ENCODE measurements at regions not wholly inside any gene's neighbourhood (a gene's known extent, or its start where the extent isn't known, plus 50 kb on each side); places are given as distances from the start of the nearest gene placed in this dataset.

DNA sequence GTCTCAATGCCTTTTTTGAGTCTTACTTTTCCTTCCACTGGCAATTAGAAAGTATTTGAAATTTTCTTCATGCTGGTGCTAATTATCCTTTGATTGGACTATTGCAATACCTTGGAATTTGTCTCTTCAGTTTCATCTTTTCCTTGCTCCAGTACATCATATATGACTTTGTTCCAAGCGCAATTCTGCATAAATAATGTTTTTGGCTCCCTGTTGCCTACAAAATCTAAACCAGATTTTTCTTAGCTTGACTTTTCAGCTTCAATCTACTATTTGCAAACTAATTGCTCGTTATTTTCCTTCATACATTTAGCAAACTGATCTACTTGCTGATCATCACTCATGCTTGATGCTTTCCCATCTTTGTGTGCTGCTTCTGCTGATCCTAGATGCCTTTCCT is 230.8 kb upstream of the GPR149 start:
- Histone ChIP-seq H3K9me3 (no peaks in the 10 kb centered on the region), H3K27me3 (no peaks in the 10 kb centered on the region), H3K4me3 (no peak overlapping the region), H3K27ac (no peak overlapping the region), H3K36me3 (ENCODE audit: low read depth, missing control alignments) (no peaks in the 10 kb centered on the region), H3K4me1 (no peaks in the 10 kb centered on the region)
- DNase-seq = no peak
- intact Hi-C loops (cut with DNase I; ENCODE audit: low total_unique reads) = no loop called here
- TF ChIP-seq POLR2A (IDR thresholded peaks at IDR 0.05) = no peak
- 61 to 63% methylated on average over 2 of the region's 2 CpGs for WGBS, 2 donors

DNA sequence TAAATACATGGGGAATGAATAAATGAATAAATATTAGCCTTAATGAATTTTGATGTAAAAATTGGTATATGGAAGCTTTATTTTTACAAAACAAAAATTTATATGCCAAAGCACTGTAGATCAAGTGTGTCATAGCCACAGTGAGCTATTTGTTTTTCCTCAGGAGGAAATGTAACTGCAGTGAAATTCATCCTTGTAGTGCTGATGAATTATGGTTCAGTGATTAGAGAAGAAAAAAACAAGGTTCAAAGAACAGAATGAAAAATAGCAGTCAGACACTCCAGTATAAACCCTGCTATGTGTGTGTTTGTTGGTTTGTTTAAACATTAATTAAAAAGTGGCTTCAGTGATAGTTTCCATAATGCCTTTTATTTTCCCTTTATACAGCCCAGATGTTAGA is 228.0 kb upstream of the GPR149 start:
- Histone ChIP-seq H3K9me3 (no peaks in the 10 kb centered on the region), H3K4me1 (no peaks in the 10 kb centered on the region), H3K27ac (no peak overlapping the region), H3K4me3 (no peak overlapping the region), H3K27me3 (no peaks in the 10 kb centered on the region), H3K36me3 (ENCODE audit: low read depth, missing control alignments) (no peaks in the 10 kb centered on the region)
- no peak for DNase-seq
- TF ChIP-seq POLR2A (IDR thresholded peaks at IDR 0.05) = no peak
- TF ChIP-seq, protein P1, sequence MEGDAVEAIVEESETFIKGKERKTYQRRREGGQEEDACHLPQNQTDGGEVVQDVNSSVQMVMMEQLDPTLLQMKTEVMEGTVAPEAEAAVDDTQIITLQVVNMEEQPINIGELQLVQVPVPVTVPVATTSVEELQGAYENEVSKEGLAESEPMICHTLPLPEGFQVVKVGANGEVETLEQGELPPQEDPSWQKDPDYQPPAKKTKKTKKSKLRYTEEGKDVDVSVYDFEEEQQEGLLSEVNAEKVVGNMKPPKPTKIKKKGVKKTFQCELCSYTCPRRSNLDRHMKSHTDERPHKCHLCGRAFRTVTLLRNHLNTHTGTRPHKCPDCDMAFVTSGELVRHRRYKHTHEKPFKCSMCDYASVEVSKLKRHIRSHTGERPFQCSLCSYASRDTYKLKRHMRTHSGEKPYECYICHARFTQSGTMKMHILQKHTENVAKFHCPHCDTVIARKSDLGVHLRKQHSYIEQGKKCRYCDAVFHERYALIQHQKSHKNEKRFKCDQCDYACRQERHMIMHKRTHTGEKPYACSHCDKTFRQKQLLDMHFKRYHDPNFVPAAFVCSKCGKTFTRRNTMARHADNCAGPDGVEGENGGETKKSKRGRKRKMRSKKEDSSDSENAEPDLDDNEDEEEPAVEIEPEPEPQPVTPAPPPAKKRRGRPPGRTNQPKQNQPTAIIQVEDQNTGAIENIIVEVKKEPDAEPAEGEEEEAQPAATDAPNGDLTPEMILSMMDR (IDR thresholded peaks at IDR 0.05) = no peak
- intact Hi-C loops (cut with DNase I; ENCODE audit: low total_unique reads) = no loop called here

DNA sequence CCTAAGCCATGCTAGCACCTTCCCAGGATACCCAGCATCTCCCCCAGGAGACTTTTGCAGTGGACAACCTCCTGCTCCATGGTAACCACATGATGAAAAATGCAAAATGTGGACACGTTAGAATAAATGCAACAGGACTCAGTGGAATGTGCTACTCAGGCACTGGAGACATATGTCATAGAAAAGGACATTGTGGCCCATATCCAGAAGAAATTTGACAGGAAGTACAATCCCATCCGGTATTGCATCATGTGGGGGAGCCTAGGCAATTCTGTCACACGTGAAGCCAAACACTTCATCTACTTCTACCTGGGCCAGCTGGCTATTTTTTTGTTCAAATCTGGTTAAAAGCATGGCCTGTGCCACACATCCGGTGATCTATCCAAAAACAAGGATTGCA is 227.2 kb upstream of the GPR149 start:
- Histone ChIP-seq H3K27ac (no peak overlapping the region), H3K4me1 (no peaks in the 10 kb centered on the region), H3K27me3 (no peaks in the 10 kb centered on the region), H3K9me3 (no peaks in the 10 kb centered on the region), H3K36me3 (ENCODE audit: low read depth, missing control alignments) (no peaks in the 10 kb centered on the region), H3K4me3 (no peak overlapping the region)
- no peak for DNase-seq
- no peak for TF ChIP-seq POLR2A (IDR thresholded peaks at IDR 0.05)
- TF ChIP-seq, protein P1 (IDR thresholded peaks at IDR 0.05) = no peak
- 48 to 59% methylated on average over 4 of the region's 4 CpGs for WGBS, 2 donors
- intact Hi-C loops (cut with DNase I; ENCODE audit: low total_unique reads) = no loop called here

DNA sequence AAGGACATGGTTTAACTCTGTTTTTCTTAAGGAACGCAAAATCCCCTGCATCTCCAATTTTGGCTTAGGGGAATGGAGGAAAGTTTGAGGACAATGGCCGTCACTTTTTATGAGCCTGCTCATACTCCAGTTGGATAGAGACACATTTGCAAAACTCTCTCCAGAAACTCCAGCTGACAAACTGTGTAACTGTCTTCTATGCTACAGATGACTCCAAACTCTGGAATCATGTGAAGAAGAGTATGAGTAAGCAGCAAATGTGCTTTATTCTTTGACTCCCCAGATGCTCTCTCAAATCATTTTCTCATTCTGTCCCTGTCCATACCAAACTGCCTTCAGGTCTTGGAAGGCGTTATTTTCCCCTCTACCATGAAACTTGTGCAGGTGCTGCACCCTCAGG is 226.5 kb upstream of the GPR149 start:
- DNase-seq = no peak
- Histone ChIP-seq H3K9me3 (no peaks in the 10 kb centered on the region), H3K4me1 (no peaks in the 10 kb centered on the region), H3K36me3 (ENCODE audit: low read depth, missing control alignments) (no peaks in the 10 kb centered on the region), H3K4me3 (no peak overlapping the region), H3K27ac (no peak overlapping the region), H3K27me3 (no peaks in the 10 kb centered on the region)
- 81 to 91% methylated on average over 3 of the region's 3 CpGs for WGBS, 2 donors
- TF ChIP-seq POLR2A (IDR thresholded peaks at IDR 0.05) = no peak
- TF ChIP-seq, protein P1 (IDR thresholded peaks at IDR 0.05) = no peak
- intact Hi-C loops (cut with DNase I; ENCODE audit: low total_unique reads) = no loop called here

DNA sequence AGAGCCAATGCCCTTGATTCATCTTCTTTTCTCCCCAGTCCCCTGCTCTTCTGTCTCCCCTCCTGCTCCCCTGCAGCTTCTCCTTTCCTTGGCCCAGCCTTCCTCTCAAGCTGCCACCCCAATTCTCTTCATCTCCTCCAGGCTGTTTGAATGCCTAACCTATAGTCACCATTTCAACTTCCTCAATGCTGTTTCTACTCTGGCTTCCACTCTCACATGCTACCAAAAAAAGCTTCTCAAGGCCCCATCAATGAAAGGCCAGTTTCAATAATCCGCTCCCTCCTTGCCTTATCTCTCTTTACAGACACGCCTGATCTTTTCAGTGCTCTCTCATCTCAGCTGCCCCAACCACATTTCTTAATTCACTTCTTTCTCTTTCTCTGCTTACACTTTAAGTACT is 212.2 kb upstream of the GPR149 start:
- WGBS, 2 donors = 74 to 75% methylated on average over 2 of the region's 2 CpGs
- Histone ChIP-seq H3K4me1 (no peaks in the 10 kb centered on the region), H3K9me3 (no peaks in the 10 kb centered on the region), H3K4me3 (no peak overlapping the region), H3K27me3 (no peaks in the 10 kb centered on the region), H3K27ac (no peak overlapping the region), H3K36me3 (ENCODE audit: low read depth, missing control alignments) (no peaks in the 10 kb centered on the region)
- no peak for DNase-seq
- intact Hi-C loops (cut with DNase I; ENCODE audit: low total_unique reads) = no loop called here
- no peak for TF ChIP-seq POLR2A (IDR thresholded peaks at IDR 0.05)
- TF ChIP-seq, protein P1 (IDR thresholded peaks at IDR 0.05) = no peak

Data from testis (tissue), 2 donors.